Liver (tissue), 7 donors: ENCODE measurements at regions not wholly inside any gene's neighbourhood (a gene's known extent, or its start where the extent isn't known, plus 50 kb on each side); places are given as distances from the start of the nearest gene placed in this dataset.
"Not testable (repeated sequence)": the region's sequence is repeated elsewhere in the genome, so short reads cannot be mapped to it uniquely, and the experiment has no call there.

Source experiments
- DNase-seq: peaks from one replicate; pipeline ENCODE4 v3.0.0-alpha.2; 2017; ENCODE audit warnings: low spot score
- H3K27ac ChIP-seq, 2 donors: one replicate each; pipeline ENCODE4 v1.7.0; 2013; ENCODE audit warnings: inconsistent platforms in 2 of 2, low read length in 2 of 2, control low read depth in 1 of 2, low read depth in 1 of 2, mild to moderate bottlenecking in 1 of 2
- H3K27me3 ChIP-seq, 4 donors: one replicate each; pipeline versions ENCODE4 v1.6.1 to v1.7.0; 2013; ENCODE audit warnings: low read length in 3 of 4, inconsistent platforms in 1 of 4, mild to moderate bottlenecking in 1 of 4, moderate library complexity in 1 of 4; ENCODE audit not compliant: control insufficient read depth in 4 of 4, insufficient read depth in 4 of 4
- H3K36me3 ChIP-seq, 4 donors: one replicate each; pipeline versions ENCODE4 v1.6.1 to v1.7.0; 2013; ENCODE audit warnings: low read length in 3 of 4, mild to moderate bottlenecking in 3 of 4, low read depth in 1 of 4, moderate library complexity in 1 of 4; ENCODE audit not compliant: control insufficient read depth in 4 of 4, insufficient read depth in 3 of 4
- H3K4me1 ChIP-seq, 4 donors: one replicate each; pipeline versions ENCODE4 v1.6.1 to v1.7.0; 2013; ENCODE audit warnings: low read length in 3 of 4, mild to moderate bottlenecking in 3 of 4, moderate library complexity in 1 of 4; ENCODE audit not compliant: control insufficient read depth in 4 of 4, insufficient read depth in 4 of 4
- H3K4me3 ChIP-seq, 3 donors: one replicate each; pipeline versions ENCODE4 v1.6.1 to v1.7.0; 2013; ENCODE audit warnings: low read length in 3 of 3, control low read depth in 1 of 3, low read depth in 1 of 3, mild to moderate bottlenecking in 1 of 3
- H3K9ac ChIP-seq, 2 donors: one replicate each; pipeline ENCODE4 v1.7.0; 2013; ENCODE audit warnings: low read length in 2 of 2, mild to moderate bottlenecking in 2 of 2, moderate library complexity in 2 of 2, control low read depth in 1 of 2, low read depth in 1 of 2
- H3K9me3 ChIP-seq, 4 donors: one replicate each; pipeline versions ENCODE4 v1.6.1 to v1.7.0; 2013; ENCODE audit warnings: low read length in 3 of 4; ENCODE audit not compliant: control insufficient read depth in 4 of 4
- GABPA ChIP-seq, 2 donors: IDR thresholded peaks in 1 of 2; conservative IDR thresholded peaks in 1 of 2; 2 replicates each; pipeline ENCODE4 v1.6.1; 2016; ENCODE audit warnings: antibody characterized with exemption in 2 of 2, mild to moderate bottlenecking in 1 of 2, moderate library complexity in 1 of 2
- HNF4A ChIP-seq, 2 donors: conservative IDR thresholded peaks; 2 replicates each; pipeline ENCODE4 v1.6.1; 2016; ENCODE audit warnings: antibody characterized with exemption in 2 of 2, mild to moderate bottlenecking in 2 of 2
- JUND ChIP-seq, 2 donors: IDR thresholded peaks; 2 replicates each; pipeline ENCODE4 v1.6.1; 2016; ENCODE audit warnings: antibody characterized with exemption in 2 of 2
- RAD21 ChIP-seq, 2 donors: IDR thresholded peaks; 2 replicates each; pipeline ENCODE4 v1.6.1; 2016; ENCODE audit warnings: antibody characterized with exemption in 2 of 2, mild to moderate bottlenecking in 2 of 2
- REST ChIP-seq: IDR thresholded peaks from 2 replicates; pipeline ENCODE4 v1.6.1; 2016; ENCODE audit warnings: antibody characterized with exemption, mild to moderate bottlenecking
- RXRA ChIP-seq, 2 donors: IDR thresholded peaks; 2 replicates each; pipeline ENCODE4 v1.6.1; 2017 to 2018; ENCODE audit warnings: antibody characterized with exemption in 2 of 2, mild to moderate bottlenecking in 1 of 2
- SP1 ChIP-seq: IDR thresholded peaks from 2 replicates; pipeline ENCODE4 v1.6.1; 2018; ENCODE audit warnings: antibody characterized with exemption, mild to moderate bottlenecking
- YY1 ChIP-seq: IDR thresholded peaks from 2 replicates; pipeline ENCODE4 v1.6.1; 2016; ENCODE audit warnings: antibody characterized with exemption, mild to moderate bottlenecking
- ZBTB33 ChIP-seq: IDR thresholded peaks from 2 replicates; pipeline ENCODE4 v1.6.1; 2016; ENCODE audit warnings: antibody characterized with exemption
- WGBS: extraction: QIAGEN DNeasy Blood & Tissue Kit; methylation state at CpG from one replicate; pipeline ENCODE4 v1.1.7; 2013; 5-methylcytosine and 5-hydroxymethylcytosine counted together
- TF ChIP-seq, protein P1 (sequence below): IDR thresholded peaks from 2 replicates; pipeline ENCODE4 v1.6.1; 2016; ENCODE audit warnings: antibody characterized with exemption
- donor health status: healthy.
- donor health status: healthy.
- donor health status: healthy.
- donor health status: healthy.

GRCh38 chr1:146386851-146387749, 158.3 kb upstream of the NOTCH2NLA start:
- H3K27me3 ChIP-seq, H3K4me1 ChIP-seq, H3K36me3 ChIP-seq, H3K9me3 ChIP-seq: not testable (repeated sequence)
- H3K27ac ChIP-seq = peak overlapping the region; percentile 79 to 83
- WGBS = under 1% methylated on average over 29 of the region's 39 CpGs
- H3K4me3 ChIP-seq = peak overlapping the region in 1 of 3 donors; percentile 37
- TF ChIP-seq RAD21 (IDR thresholded peaks at IDR 0.05) (peak in 1 of 2 donors; percentile 16), GABPA (IDR thresholded peaks at IDR 0.05 in 1 of 2, conservative IDR thresholded peaks at IDR 0.05 in 1 of 2) (peak; percentile 43 to 79), REST (peak; percentile 74), YY1 (peak; percentile 60), SP1 (peak; percentile 21), HNF4A (conservative IDR thresholded peaks at IDR 0.05) (peak in 1 of 2 donors; percentile 29), ZBTB33 (peak; percentile 23), JUND (IDR thresholded peaks at IDR 0.05) (peak in 1 of 2 donors; percentile 53)
- peak overlapping the region in 1 of 2 donors; percentile 79 for H3K9ac ChIP-seq
- peak; percentile 63 for DNase-seq

GRCh38 chr1:146381196-146381595, 152.4 kb upstream of the NOTCH2NLA start:
- not testable (repeated sequence) for H3K4me1 ChIP-seq, H3K4me3 ChIP-seq, DNase-seq, H3K9ac ChIP-seq, H3K27ac ChIP-seq, H3K36me3 ChIP-seq, H3K27me3 ChIP-seq, H3K9me3 ChIP-seq
- 72% methylated on average over 4 of the region's 7 CpGs for WGBS

DNA sequence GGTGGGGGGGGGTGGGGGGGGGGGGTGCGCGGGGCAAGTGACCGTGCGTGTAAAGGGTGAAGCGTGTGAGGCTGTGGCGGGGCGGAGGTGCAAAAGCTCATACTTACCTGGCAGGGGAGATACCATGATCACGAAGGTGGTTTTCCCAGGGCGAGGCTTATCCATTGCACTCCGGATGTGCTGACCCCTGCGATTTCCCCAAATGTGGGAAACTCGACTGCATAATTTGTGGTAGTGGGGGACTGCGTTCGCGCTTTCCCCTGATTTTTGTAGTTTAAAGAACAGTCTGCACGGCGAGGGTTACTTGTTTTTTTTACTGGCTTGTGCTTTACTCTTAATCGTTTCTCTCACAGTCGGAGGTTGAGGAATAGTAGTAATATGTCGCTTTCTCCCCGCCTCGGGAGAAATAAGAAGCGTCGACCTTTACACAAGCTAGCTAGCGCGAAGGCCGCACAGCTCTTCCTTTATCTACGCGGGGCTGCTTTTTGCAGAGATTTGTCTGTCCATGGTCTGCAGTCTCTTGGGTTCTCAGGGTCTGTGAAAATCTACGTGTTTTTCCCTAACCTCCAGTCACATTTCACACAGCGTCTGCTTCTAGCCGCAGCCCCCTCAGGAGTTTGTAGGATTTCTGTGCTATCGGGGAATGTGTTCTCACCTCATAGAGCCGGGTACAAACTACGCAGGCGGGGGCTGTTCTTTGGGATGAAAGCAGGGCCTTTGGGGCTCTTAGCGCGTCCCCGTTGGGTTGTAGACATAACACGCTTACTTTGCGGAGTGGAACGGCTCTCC, 148.1 kb upstream of the NOTCH2NLA start:
- peak overlapping the region in 1 of 3 donors; percentile 0 for H3K4me3 ChIP-seq
- H3K36me3 ChIP-seq, H3K9me3 ChIP-seq, H3K27me3 ChIP-seq, H3K4me1 ChIP-seq: not testable (repeated sequence)
- H3K27ac ChIP-seq = peak overlapping the region; percentile 68 to 85
- H3K9ac ChIP-seq = peak overlapping the region; percentile 21 to 81
- DNase-seq = peak; percentile 56
- TF ChIP-seq YY1 (peak; percentile 54), GABPA (IDR thresholded peaks at IDR 0.05 in 1 of 2, conservative IDR thresholded peaks at IDR 0.05 in 1 of 2) (peak in 1 of 2 donors; percentile 25), RXRA (IDR thresholded peaks at IDR 0.05) (peak in 1 of 2 donors; percentile 36), HNF4A (conservative IDR thresholded peaks at IDR 0.05) (peak in 1 of 2 donors; percentile 39), RAD21 (IDR thresholded peaks at IDR 0.05) (peak in 1 of 2 donors; percentile 15), ZBTB33 (peak; percentile 66)
- TF ChIP-seq, protein P1, sequence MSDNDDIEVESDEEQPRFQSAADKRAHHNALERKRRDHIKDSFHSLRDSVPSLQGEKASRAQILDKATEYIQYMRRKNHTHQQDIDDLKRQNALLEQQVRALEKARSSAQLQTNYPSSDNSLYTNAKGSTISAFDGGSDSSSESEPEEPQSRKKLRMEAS = peak; percentile 32
- 1% methylated on average over 42 of the region's 42 CpGs for WGBS
